DOHH2 (cell line): ENCODE measurements at regions not wholly inside any gene's neighbourhood (a gene's known extent, or its start where the extent isn't known, plus 50 kb on each side); places are given as distances from the start of the nearest gene placed in this dataset.

Experiments
- EZH2phosphoT487 ChIP-seq: fragments of 200-600 bp; sonication (generic); IDR thresholded peaks from 2 replicates; pipeline ENCODE4 v1.6.1; 2017; ENCODE audit warnings: borderline replicate concordance, mild to moderate bottlenecking, antibody characterized with exemption, low read length, moderate library complexity, mixed read lengths
- TF ChIP-seq, protein P1 (sequence below): fragments of 200-600 bp; sonication (generic); IDR thresholded peaks from one replicate; pipeline ENCODE4 v1.5.1; 2014; ENCODE audit warnings: antibody characterized with exemption, mild to moderate bottlenecking, low read depth, low read length; ENCODE audit not compliant: poor library complexity, severe bottlenecking

DNA sequence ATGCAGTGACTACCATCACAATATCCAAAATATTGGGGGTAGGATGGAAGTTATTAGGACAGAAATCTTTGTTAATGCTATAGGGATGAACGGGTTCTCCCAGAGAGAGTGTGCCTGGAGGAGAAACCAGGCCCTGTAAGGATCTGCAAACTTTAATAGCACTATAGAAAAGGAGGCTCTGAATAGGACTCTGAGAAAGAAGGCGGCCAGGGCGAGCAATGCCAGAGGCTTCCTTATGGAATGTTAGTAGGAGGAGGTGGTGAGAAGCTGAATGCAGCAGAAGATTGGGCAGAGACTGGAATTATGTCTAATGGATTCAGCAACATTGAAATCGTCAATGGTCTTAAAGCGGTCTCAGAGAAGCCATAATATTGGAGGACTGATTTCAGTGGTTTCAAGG lies 84.6 kb upstream of the SYNDIG1 start:
- TF ChIP-seq, protein P1, sequence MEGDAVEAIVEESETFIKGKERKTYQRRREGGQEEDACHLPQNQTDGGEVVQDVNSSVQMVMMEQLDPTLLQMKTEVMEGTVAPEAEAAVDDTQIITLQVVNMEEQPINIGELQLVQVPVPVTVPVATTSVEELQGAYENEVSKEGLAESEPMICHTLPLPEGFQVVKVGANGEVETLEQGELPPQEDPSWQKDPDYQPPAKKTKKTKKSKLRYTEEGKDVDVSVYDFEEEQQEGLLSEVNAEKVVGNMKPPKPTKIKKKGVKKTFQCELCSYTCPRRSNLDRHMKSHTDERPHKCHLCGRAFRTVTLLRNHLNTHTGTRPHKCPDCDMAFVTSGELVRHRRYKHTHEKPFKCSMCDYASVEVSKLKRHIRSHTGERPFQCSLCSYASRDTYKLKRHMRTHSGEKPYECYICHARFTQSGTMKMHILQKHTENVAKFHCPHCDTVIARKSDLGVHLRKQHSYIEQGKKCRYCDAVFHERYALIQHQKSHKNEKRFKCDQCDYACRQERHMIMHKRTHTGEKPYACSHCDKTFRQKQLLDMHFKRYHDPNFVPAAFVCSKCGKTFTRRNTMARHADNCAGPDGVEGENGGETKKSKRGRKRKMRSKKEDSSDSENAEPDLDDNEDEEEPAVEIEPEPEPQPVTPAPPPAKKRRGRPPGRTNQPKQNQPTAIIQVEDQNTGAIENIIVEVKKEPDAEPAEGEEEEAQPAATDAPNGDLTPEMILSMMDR = no peak
- no peak for TF ChIP-seq EZH2phosphoT487
